Suprapubic skin (tissue), 4 donors: ENCODE measurements at regions not wholly inside any gene's neighbourhood (a gene's known extent, or its start where the extent isn't known, plus 50 kb on each side); places are given as distances from the start of the nearest gene placed in this dataset.

ENCODE experiments used
- DNase-seq, 2 donors: peaks; one replicate each; pipeline ENCODE4 v3.0.0-alpha.2; 2019; ENCODE audit warnings: low spot score in 2 of 2
- H3K27ac ChIP-seq: fragments of 200-600 bp; sonication (generic); one replicate; pipeline ENCODE4 v1.5.1; 2019
- H3K27me3 ChIP-seq: fragments of 200-600 bp; sonication (generic); one replicate; pipeline ENCODE4 v1.5.1; 2019
- H3K36me3 ChIP-seq: fragments of 200-600 bp; sonication (generic); one replicate; pipeline ENCODE4 v1.5.1; 2019
- H3K4me1 ChIP-seq: fragments of 200-600 bp; sonication (generic); one replicate; pipeline ENCODE4 v1.5.1; 2019
- H3K4me3 ChIP-seq: fragments of 200-600 bp; sonication (generic); one replicate; pipeline ENCODE4 v1.5.1; 2019; ENCODE audit warnings: mild to moderate bottlenecking
- H3K9me3 ChIP-seq: fragments of 200-600 bp; sonication (generic); one replicate; pipeline ENCODE4 v1.5.1; 2019
- EP300 ChIP-seq: sonication (generic); formaldehyde crosslinking; IDR thresholded peaks from one replicate; pipeline ENCODE4 v1.6.1; 2017; ENCODE audit warnings: antibody characterized with exemption
- POLR2A ChIP-seq, 2 donors: fragments of 450-650 bp; IDR thresholded peaks; one replicate each; pipeline ENCODE4 v1.6.1; 2017; ENCODE audit warnings: antibody characterized with exemption in 2 of 2, mild to moderate bottlenecking in 2 of 2, moderate library complexity in 2 of 2
- POLR2AphosphoS5 ChIP-seq, 3 donors: sonication (generic); formaldehyde crosslinking; IDR thresholded peaks; one replicate each; pipeline ENCODE4 v1.6.1; 2017; ENCODE audit warnings: antibody characterized with exemption in 3 of 3
- WGBS: methylation state at CpG from one replicate; pipeline ENCODE4 v1.1.5; 2018; 5-methylcytosine and 5-hydroxymethylcytosine counted together
- TF ChIP-seq, protein P1 (sequence below), 2 donors: fragments of 200-600 bp in 1 of 2; fragments of 450-650 bp in 1 of 2; sonication (generic) in 1 of 2; IDR thresholded peaks; one replicate each; pipeline ENCODE4 v1.5.1; 2016 to 2019; ENCODE audit warnings: antibody characterized with exemption in 2 of 2, mild to moderate bottlenecking in 1 of 2, moderate library complexity in 1 of 2

DNA sequence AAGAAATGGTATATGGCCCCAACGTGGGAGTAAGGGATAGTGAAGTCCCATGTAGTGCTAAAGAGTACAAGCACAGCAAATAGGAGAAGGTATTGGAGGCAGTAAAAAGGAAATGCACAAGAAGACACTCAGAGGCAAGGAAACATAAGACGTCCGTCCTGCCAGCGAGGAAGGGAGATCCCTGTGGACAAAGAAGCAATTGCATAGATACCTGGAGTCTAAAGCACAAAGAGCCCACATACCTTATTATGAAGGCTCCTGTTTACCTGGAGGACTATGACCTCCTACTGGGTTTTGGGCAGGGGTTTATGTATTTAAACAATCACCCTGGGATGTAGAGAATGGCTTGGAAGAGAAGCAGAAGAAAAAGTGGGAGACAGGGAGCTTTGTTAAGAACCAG is 341.2 kb upstream of the DCN start:
- 91% methylated on average over 4 of the region's 4 CpGs for WGBS
- no peaks in the 10 kb centered on the region for H3K4me1 ChIP-seq
- no peak overlapping the region for H3K4me3 ChIP-seq
- no peaks in the 10 kb centered on the region for H3K27me3 ChIP-seq
- H3K9me3 ChIP-seq, result no peaks in the 10 kb centered on the region
- no peak for DNase-seq
- H3K27ac ChIP-seq, result no peak overlapping the region
- TF ChIP-seq POLR2A (IDR thresholded peaks at IDR 0.05), result no peak
- no peaks in the 10 kb centered on the region for H3K36me3 ChIP-seq

GRCh38 chr12:91516695-91517047 is 334.1 kb upstream of the DCN start:
- Histone ChIP-seq H3K4me3 (no peak overlapping the region), H3K27me3 (no peaks in the 10 kb centered on the region), H3K27ac (no peak overlapping the region), H3K36me3 (no peaks in the 10 kb centered on the region), H3K4me1 (no peaks in the 10 kb centered on the region), H3K9me3 (no peaks in the 10 kb centered on the region)
- TF ChIP-seq EP300, result no peak
- TF ChIP-seq POLR2A (IDR thresholded peaks at IDR 0.05), result no peak
- no peak for TF ChIP-seq POLR2AphosphoS5 (IDR thresholded peaks at IDR 0.05)
- DNase-seq, result no peak

DNA sequence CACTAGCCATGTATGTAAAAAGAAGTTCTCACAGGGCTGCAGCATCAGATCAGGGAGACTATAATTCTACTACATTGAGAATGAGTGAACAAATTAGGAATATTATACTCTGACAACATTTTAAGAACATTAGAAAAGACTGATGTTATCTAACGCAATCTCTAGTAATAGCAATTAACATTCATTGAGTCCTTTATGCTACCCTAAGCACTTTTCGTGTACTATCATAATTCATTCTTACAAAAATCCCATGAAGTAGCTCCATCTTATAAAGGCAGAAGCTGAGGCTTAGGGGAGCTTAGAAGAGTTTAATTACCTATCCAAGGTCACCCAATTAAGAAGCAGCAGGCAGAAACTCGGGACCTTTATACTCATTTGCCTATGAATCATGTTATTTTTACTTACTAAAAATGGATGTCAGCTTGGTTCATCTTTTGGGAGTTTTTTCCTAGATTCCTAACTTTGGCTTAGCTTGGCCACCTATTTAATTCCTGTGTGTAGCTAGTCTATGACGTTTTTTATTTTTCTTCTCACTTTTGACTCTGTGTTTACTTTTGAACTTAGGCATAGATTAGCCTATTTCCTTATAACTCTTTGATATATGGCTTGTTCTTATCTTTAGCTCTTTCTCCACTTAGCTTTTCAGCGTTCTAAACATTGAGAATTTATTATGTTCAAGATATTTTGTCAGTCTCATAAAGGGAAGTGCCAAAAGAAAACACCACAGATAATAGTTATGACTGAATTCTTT is 333.5 kb upstream of the DCN start:
- no peak for DNase-seq

DNA sequence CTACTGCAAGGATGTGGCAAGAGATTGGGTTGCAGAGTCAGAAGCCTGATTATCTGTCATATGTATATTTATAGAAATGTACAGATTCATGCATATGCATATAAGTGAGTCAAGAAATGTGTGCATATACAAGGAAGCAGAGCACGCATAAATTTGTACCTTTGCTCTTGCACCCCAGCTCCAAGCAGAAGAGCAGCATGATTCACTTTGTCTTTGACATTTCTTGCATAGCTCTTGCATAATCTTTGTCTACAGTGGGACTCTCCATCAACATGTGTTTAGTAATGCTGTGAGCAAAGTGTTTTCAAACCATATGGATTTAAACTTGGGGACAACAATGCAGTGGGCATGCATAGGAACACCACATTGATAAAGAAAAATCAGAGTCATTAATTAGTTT is 330.7 kb upstream of the DCN start:
- DNase-seq, result no peak
- TF ChIP-seq EP300 (no peak), POLR2A (IDR thresholded peaks at IDR 0.05) (no peak), POLR2AphosphoS5 (IDR thresholded peaks at IDR 0.05) (no peak)
- TF ChIP-seq, protein P1, sequence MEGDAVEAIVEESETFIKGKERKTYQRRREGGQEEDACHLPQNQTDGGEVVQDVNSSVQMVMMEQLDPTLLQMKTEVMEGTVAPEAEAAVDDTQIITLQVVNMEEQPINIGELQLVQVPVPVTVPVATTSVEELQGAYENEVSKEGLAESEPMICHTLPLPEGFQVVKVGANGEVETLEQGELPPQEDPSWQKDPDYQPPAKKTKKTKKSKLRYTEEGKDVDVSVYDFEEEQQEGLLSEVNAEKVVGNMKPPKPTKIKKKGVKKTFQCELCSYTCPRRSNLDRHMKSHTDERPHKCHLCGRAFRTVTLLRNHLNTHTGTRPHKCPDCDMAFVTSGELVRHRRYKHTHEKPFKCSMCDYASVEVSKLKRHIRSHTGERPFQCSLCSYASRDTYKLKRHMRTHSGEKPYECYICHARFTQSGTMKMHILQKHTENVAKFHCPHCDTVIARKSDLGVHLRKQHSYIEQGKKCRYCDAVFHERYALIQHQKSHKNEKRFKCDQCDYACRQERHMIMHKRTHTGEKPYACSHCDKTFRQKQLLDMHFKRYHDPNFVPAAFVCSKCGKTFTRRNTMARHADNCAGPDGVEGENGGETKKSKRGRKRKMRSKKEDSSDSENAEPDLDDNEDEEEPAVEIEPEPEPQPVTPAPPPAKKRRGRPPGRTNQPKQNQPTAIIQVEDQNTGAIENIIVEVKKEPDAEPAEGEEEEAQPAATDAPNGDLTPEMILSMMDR (IDR thresholded peaks at IDR 0.05), result no peak
- Histone ChIP-seq H3K36me3 (no peaks in the 10 kb centered on the region), H3K27me3 (no peaks in the 10 kb centered on the region), H3K9me3 (no peaks in the 10 kb centered on the region), H3K4me1 (no peaks in the 10 kb centered on the region), H3K27ac (no peak overlapping the region), H3K4me3 (no peak overlapping the region)
- WGBS, result 86% methylated on average over 1 of the region's 1 CpG

More for the DNA sequence above, 333.5 kb upstream of the DCN start:
- Histone ChIP-seq H3K27ac (no peak overlapping the region), H3K4me1 (no peaks in the 10 kb centered on the region), H3K36me3 (no peaks in the 10 kb centered on the region), H3K9me3 (no peaks in the 10 kb centered on the region), H3K27me3 (no peaks in the 10 kb centered on the region), H3K4me3 (no peak overlapping the region)
- no peak for TF ChIP-seq POLR2A (IDR thresholded peaks at IDR 0.05)
- TF ChIP-seq, protein P1 (IDR thresholded peaks at IDR 0.05), result no peak
- no peak for TF ChIP-seq EP300
- no peak for TF ChIP-seq POLR2AphosphoS5 (IDR thresholded peaks at IDR 0.05)
- WGBS, result 59% methylated on average over 5 of the region's 5 CpGs

DNA sequence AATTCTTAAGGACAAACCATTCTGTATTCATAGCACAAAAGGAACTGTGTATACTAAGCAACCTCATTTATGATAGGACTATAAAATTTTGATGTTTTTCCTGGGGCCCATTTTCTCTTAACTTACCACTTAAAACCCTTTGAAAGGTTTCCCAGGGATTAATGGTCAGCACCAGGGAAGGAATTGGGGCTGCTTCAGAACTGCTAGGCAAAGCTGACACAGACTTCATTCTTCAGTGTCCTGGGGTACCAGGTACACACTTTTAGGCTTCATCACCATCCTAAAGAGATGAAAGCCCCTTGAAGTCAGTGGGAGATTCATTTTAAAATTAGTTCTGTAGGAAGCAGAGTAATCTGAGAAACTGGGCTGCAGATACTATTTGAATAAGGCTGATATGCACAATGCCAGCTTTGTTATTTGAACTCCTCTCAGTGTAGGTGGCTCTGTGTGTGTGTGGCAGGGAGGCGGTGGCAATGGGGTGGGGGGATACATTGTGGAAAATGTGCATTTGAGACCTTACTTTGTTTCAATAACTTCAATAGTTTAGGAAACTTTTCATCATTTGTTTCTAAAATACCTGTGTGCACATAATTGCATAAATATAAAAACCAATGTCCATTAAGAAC is 329.3 kb upstream of the DCN start:
- Histone ChIP-seq H3K27ac (no peak overlapping the region), H3K4me1 (no peaks in the 10 kb centered on the region), H3K9me3 (no peaks in the 10 kb centered on the region), H3K4me3 (no peak overlapping the region), H3K27me3 (no peaks in the 10 kb centered on the region), H3K36me3 (no peaks in the 10 kb centered on the region)
- 89% methylated on average over 1 of the region's 1 CpG for WGBS
- TF ChIP-seq, protein P1 (IDR thresholded peaks at IDR 0.05), result no peak
- no peak for TF ChIP-seq POLR2A (IDR thresholded peaks at IDR 0.05)
- no peak for TF ChIP-seq EP300
- DNase-seq, result no peak

DNA sequence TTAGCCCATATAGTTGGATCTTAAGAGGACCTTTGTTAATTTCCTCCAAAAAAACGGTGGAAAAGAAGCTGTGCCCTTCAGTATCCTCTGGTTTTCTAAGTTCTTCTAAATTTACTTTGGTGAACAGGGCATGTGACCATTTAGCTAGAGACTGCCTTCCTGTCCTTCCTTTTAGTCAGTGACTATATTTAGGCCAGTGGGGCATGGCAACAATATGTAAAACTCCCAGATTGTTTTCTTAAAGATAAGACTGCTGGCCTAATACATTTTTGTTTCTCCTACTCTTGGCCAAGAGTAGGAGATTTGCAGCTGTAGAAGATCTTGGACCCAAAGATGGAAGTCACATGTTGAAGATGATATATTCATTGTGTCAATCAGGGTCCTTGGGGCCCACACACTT is 325.1 kb upstream of the DCN start:
- 60% methylated on average over 1 of the region's 1 CpG for WGBS
- Histone ChIP-seq H3K36me3 (no peaks in the 10 kb centered on the region), H3K4me1 (no peaks in the 10 kb centered on the region), H3K27me3 (no peaks in the 10 kb centered on the region), H3K9me3 (no peaks in the 10 kb centered on the region), H3K27ac (no peak overlapping the region), H3K4me3 (no peak overlapping the region)
- TF ChIP-seq, protein P1 (IDR thresholded peaks at IDR 0.05), result no peak
- no peak for TF ChIP-seq EP300
- no peak for TF ChIP-seq POLR2AphosphoS5 (IDR thresholded peaks at IDR 0.05)
- no peak for TF ChIP-seq POLR2A (IDR thresholded peaks at IDR 0.05)
- DNase-seq, result no peak
